ENCODE measurements at regions not wholly inside any gene's neighbourhood (a gene's known extent, or its start where the extent isn't known, plus 50 kb on each side); places are given as distances from the start of the nearest gene placed in this dataset.

DNA sequence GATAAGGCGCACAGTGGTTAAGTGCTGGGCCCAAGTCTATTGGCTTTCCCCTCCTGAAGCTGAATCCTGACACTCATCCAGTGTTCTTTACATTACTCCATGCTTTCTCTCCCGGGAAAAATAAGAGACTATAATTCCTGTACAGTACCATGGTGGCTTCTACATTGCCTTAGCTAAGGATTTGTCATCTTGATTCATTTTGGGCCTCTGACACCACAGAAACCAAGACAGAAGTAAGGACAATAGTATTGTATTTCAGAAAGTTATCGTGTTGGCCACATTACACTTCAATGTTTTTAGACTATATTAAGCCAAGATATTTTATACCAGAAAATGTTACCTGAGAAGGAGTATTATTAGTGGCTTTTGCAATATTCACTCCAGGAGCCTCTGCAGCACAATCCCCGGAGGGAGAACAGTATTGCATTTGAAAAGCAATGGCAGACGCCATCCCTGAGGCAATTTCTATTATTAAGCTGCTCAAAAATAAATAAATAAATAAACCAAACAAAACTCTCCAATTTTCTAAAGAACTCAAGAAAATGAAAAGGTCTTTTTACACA is 267.9 kb downstream of the ENC1 start:
- TF ChIP-seq, protein P1, sequence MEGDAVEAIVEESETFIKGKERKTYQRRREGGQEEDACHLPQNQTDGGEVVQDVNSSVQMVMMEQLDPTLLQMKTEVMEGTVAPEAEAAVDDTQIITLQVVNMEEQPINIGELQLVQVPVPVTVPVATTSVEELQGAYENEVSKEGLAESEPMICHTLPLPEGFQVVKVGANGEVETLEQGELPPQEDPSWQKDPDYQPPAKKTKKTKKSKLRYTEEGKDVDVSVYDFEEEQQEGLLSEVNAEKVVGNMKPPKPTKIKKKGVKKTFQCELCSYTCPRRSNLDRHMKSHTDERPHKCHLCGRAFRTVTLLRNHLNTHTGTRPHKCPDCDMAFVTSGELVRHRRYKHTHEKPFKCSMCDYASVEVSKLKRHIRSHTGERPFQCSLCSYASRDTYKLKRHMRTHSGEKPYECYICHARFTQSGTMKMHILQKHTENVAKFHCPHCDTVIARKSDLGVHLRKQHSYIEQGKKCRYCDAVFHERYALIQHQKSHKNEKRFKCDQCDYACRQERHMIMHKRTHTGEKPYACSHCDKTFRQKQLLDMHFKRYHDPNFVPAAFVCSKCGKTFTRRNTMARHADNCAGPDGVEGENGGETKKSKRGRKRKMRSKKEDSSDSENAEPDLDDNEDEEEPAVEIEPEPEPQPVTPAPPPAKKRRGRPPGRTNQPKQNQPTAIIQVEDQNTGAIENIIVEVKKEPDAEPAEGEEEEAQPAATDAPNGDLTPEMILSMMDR (IDR thresholded peaks at IDR 0.05 in 2 of 3, conservative IDR thresholded peaks at IDR 0.05 in 1 of 3; ENCODE audit: control insufficient read depth in 2 of 3, extremely low read depth in 1 of 3, insufficient read depth in 1 of 3, low read depth in 3 of 3, low read length in 3 of 3) = no peak
- no peak for TF ChIP-seq BACH1 (IDR thresholded peaks at IDR 0.05; ENCODE audit: borderline replicate concordance)
- TF ChIP-seq FOXK2 (IDR thresholded peaks at IDR 0.05) = no peak
- TF ChIP-seq RBBP5 (conservative IDR thresholded peaks at IDR 0.05) = no peak
- no peak for TF ChIP-seq ZNF274 (IDR thresholded peaks at IDR 0.05; ENCODE audit: insufficient read depth, insufficient read length)
- TF ChIP-seq CHD2 (IDR thresholded peaks at IDR 0.05; ENCODE audit: borderline replicate concordance, low read depth, low read length) = no peak
- TF ChIP-seq GABPA (IDR thresholded peaks at IDR 0.05; ENCODE audit: low read depth) = no peak
- no peak for TF ChIP-seq ZNF622 (IDR thresholded peaks at IDR 0.05)
- TF ChIP-seq, protein P2, sequence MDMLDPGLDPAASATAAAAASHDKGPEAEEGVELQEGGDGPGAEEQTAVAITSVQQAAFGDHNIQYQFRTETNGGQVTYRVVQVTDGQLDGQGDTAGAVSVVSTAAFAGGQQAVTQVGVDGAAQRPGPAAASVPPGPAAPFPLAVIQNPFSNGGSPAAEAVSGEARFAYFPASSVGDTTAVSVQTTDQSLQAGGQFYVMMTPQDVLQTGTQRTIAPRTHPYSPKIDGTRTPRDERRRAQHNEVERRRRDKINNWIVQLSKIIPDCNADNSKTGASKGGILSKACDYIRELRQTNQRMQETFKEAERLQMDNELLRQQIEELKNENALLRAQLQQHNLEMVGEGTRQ (IDR thresholded peaks at IDR 0.05; ENCODE audit: borderline replicate concordance, low read depth, low read length) = no peak
